SK-N-MC (cell line): ENCODE measurements at regions not wholly inside any gene's neighbourhood (a gene's known extent, or its start where the extent isn't known, plus 50 kb on each side); places are given as distances from the start of the nearest gene placed in this dataset.

ENCODE experiments used
- EZH2 ChIP-seq: fragments of 200-600 bp; sonication (generic); IDR thresholded peaks from one replicate; pipeline ENCODE4 v1.6.1; 2017; ENCODE audit warnings: antibody characterized with exemption
- POLR2AphosphoS5 ChIP-seq: IDR thresholded peaks from 2 replicates; pipeline ENCODE4 v1.6.1; 2012; ENCODE audit warnings: mild to moderate bottlenecking, low read depth, low read length, borderline replicate concordance

GRCh38 chr18:77439888-77440287 is 190.2 kb downstream of the GALR1 start:
- no peak for TF ChIP-seq POLR2AphosphoS5
- TF ChIP-seq EZH2, result no peak
